ENCODE measurements at regions not wholly inside any gene's neighbourhood (a gene's known extent, or its start where the extent isn't known, plus 50 kb on each side); places are given as distances from the start of the nearest gene placed in this dataset.

DNA sequence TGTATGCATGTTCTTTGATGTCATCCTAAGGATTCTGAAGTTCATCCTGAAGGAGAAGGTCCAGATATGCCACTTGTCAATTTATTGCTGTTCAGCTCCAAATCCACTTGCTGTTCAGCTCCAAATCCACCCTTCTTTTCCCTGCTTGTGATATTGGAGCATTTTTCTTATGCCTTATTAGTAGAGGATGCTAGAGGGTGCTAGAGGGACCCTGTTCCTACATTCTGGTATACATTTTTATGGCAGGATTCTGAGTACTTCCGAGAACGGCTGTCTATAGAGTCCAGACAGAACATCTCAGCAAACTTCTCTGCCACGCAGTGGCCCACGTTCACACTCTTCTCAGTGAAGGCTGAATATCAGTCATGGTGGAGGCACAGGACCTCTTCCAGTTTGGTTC, 406.7 kb downstream of the NOVA1 start:
- Mint-ChIP-seq H3K27me3 (ENCODE audit: low read depth) (no peaks in the 10 kb centered on the region), H3K36me3 (ENCODE audit: low read depth) (no peaks in the 10 kb centered on the region), H3K27ac (no peak overlapping the region), H3K9me3 (ENCODE audit: insufficient read depth) (peaks cover 12% of the 10 kb centered on the region), H3K4me3 (no peak overlapping the region), H3K4me1 (ENCODE audit: low read depth) (no peaks in the 10 kb centered on the region)
- ATAC-seq (no peak), DNase-seq (no peak)
- POLR2A ChIA-PET, result no interaction called here
- CTCF ChIA-PET, result no interaction called here

- no peaks in the 10 kb centered on the region for H3K27me3 Mint-ChIP-seq (ENCODE audit: low read depth)
- no peak overlapping the region for H3K4me3 Mint-ChIP-seq
- POLR2A ChIA-PET, result no interaction called here
- DNase-seq (no peak), ATAC-seq (no peak)
- peaks cover 7% of the 10 kb centered on the region for H3K9me3 Mint-ChIP-seq (ENCODE audit: insufficient read depth)
- H3K36me3 Mint-ChIP-seq (ENCODE audit: low read depth), result no peaks in the 10 kb centered on the region
- no peak overlapping the region for H3K27ac Mint-ChIP-seq
- H3K4me1 Mint-ChIP-seq (ENCODE audit: low read depth), result no peaks in the 10 kb centered on the region
- CTCF ChIA-PET, result no interaction called here
These were observed 407.2 kb downstream of the NOVA1 start for GRCh38 chr14:26190646-26191045.

GRCh38 chr14:26187996-26188620, 409.7 kb downstream of the NOVA1 start:
- H3K36me3 Mint-ChIP-seq (ENCODE audit: low read depth), result no peaks in the 10 kb centered on the region
- H3K27me3 Mint-ChIP-seq (ENCODE audit: low read depth), result no peaks in the 10 kb centered on the region
- ATAC-seq (no peak), DNase-seq (no peak)
- ChIA-PET CTCF (no interaction called here), POLR2A (no interaction called here)
- H3K27ac Mint-ChIP-seq, result no peak overlapping the region
- peaks cover 3% of the 10 kb centered on the region for H3K9me3 Mint-ChIP-seq (ENCODE audit: insufficient read depth)
- H3K4me3 Mint-ChIP-seq, result no peak overlapping the region
- H3K4me1 Mint-ChIP-seq (ENCODE audit: low read depth), result no peaks in the 10 kb centered on the region

GRCh38 chr14:26180221-26180620, 417.6 kb downstream of the NOVA1 start:
- CTCF ChIA-PET, result no interaction called here
- no peaks in the 10 kb centered on the region for H3K36me3 Mint-ChIP-seq (ENCODE audit: low read depth)
- no peak overlapping the region for H3K4me3 Mint-ChIP-seq
- no peaks in the 10 kb centered on the region for H3K27me3 Mint-ChIP-seq (ENCODE audit: low read depth)
- DNase-seq, result no peak
- H3K4me1 Mint-ChIP-seq (ENCODE audit: low read depth), result no peaks in the 10 kb centered on the region
- no peak overlapping the region for H3K27ac Mint-ChIP-seq
- ATAC-seq, result no peak
- peaks cover 7% of the 10 kb centered on the region for H3K9me3 Mint-ChIP-seq (ENCODE audit: insufficient read depth)
- POLR2A ChIA-PET, result no interaction called here

DNA sequence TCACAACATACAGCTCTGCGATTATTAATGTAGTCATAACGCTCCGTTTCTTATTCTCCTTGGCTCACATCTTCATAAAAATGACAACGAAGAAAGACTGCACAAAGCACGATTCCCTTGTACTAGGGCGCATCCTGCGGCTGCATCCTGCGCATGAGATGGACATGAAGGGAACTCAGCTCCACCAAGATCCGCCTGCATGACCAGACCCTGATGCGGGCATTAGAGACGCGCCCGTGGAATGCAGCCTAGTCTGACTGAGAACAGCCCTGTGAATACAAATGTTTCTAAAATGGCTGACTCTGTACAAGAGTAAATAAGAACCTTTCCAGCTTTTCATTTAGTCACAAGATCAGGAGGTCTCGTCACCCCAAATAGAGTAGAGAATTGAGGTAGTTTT, 422.2 kb downstream of the NOVA1 start:
- ChIA-PET POLR2A (no interaction called here), CTCF (no interaction called here)
- no peak for ATAC-seq
- DNase-seq, result no peak
- H3K4me3 Mint-ChIP-seq, result no peak overlapping the region
- no peak overlapping the region for H3K27ac Mint-ChIP-seq
- H3K4me1 Mint-ChIP-seq (ENCODE audit: low read depth), result no peaks in the 10 kb centered on the region
- no peaks in the 10 kb centered on the region for H3K36me3 Mint-ChIP-seq (ENCODE audit: low read depth)
- peaks cover 11% of the 10 kb centered on the region for H3K9me3 Mint-ChIP-seq (ENCODE audit: insufficient read depth)
- no peaks in the 10 kb centered on the region for H3K27me3 Mint-ChIP-seq (ENCODE audit: low read depth)

- no peak for ATAC-seq
- ChIA-PET CTCF (interaction anchor here (1.7 kb wide), 1 partner anchor 11 kb away, joined by 4 read pairs; no protein-coding TSS in a partner anchor), POLR2A (no interaction called here)
- no peak for DNase-seq
- Mint-ChIP-seq H3K36me3 (ENCODE audit: low read depth) (no peaks in the 10 kb centered on the region), H3K27ac (no peak overlapping the region), H3K27me3 (ENCODE audit: low read depth) (no peaks in the 10 kb centered on the region), H3K9me3 (ENCODE audit: insufficient read depth) (peaks cover 11% of the 10 kb centered on the region), H3K4me1 (ENCODE audit: low read depth) (no peaks in the 10 kb centered on the region), H3K4me3 (no peak overlapping the region)
These were observed 423.4 kb downstream of the NOVA1 start for GRCh38 chr14:26174395-26174794.

- no peak for ATAC-seq
- no peak overlapping the region for H3K27ac Mint-ChIP-seq
- no peak for DNase-seq
- POLR2A ChIA-PET, result no interaction called here
- H3K36me3 Mint-ChIP-seq (ENCODE audit: low read depth), result no peaks in the 10 kb centered on the region
- H3K4me3 Mint-ChIP-seq, result no peak overlapping the region
- CTCF ChIA-PET, result interaction anchor here (1.7 kb wide), 1 partner anchor 10 kb away, joined by 4 read pairs; no protein-coding TSS in a partner anchor
- H3K4me1 Mint-ChIP-seq (ENCODE audit: low read depth), result no peaks in the 10 kb centered on the region
- H3K27me3 Mint-ChIP-seq (ENCODE audit: low read depth), result no peaks in the 10 kb centered on the region
- H3K9me3 Mint-ChIP-seq (ENCODE audit: insufficient read depth), result peaks cover 10% of the 10 kb centered on the region
These were observed 424.2 kb downstream of the NOVA1 start for GRCh38 chr14:26173581-26174110.

- DNase-seq, result no peak
- peaks cover 7% of the 10 kb centered on the region for H3K9me3 Mint-ChIP-seq (ENCODE audit: insufficient read depth)
- no peaks in the 10 kb centered on the region for H3K27me3 Mint-ChIP-seq (ENCODE audit: low read depth)
- ChIA-PET CTCF (no interaction called here), POLR2A (no interaction called here)
- H3K4me3 Mint-ChIP-seq, result no peak overlapping the region
- no peaks in the 10 kb centered on the region for H3K36me3 Mint-ChIP-seq (ENCODE audit: low read depth)
- H3K4me1 Mint-ChIP-seq (ENCODE audit: low read depth), result no peaks in the 10 kb centered on the region
- ATAC-seq, result no peak
- H3K27ac Mint-ChIP-seq, result no peak overlapping the region
These were observed 425.4 kb downstream of the NOVA1 start for GRCh38 chr14:26172396-26172795.

DNA sequence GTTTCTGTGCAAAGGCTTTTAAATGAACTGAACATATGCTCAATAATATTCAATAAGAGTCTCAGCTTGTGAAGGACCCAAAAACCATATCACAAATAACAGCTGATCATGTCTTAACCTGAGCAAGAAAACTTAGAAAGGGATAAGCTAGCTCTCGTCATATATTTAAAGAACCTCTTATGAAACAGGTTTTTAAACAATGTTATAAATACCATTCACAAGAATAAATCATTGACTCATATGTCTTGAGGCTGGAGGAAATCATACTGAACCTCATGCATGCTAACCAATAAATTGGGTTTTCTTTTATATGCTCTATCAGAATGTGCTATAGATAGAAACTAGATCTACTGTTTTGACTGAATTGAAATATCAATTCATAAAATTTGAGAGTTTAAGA, 426.9 kb downstream of the NOVA1 start:
- no peaks in the 10 kb centered on the region for H3K36me3 Mint-ChIP-seq (ENCODE audit: low read depth)
- CTCF ChIA-PET, result no interaction called here
- no peak overlapping the region for H3K27ac Mint-ChIP-seq
- H3K27me3 Mint-ChIP-seq (ENCODE audit: low read depth), result no peaks in the 10 kb centered on the region
- H3K9me3 Mint-ChIP-seq (ENCODE audit: insufficient read depth), result peaks cover 7% of the 10 kb centered on the region
- H3K4me1 Mint-ChIP-seq (ENCODE audit: low read depth), result no peaks in the 10 kb centered on the region
- DNase-seq (no peak), ATAC-seq (no peak)
- POLR2A ChIA-PET, result no interaction called here
- H3K4me3 Mint-ChIP-seq, result no peak overlapping the region

DNA sequence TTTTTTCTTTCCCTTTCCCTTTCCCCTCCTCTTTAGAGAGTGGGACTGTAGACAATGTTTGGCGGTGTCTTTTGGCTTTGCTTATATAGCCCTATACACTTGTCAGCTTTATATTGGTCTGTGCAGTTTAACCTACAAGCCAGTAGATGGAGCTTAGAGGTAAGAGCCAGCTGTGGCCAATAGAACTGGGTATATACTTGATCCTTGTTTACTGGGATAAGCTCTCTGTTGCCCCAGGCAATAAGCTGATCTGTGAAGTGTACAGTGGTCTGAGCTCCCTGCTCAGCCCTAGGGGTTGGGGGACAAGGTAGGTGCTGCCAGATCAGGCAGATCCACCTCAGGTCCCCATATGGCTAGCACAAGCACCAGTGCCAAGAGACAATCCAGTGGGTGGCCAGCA, 434.1 kb downstream of the NOVA1 start:
- no peaks in the 10 kb centered on the region for H3K36me3 Mint-ChIP-seq (ENCODE audit: low read depth)
- H3K9me3 Mint-ChIP-seq (ENCODE audit: insufficient read depth), result peaks cover 5% of the 10 kb centered on the region
- no peaks in the 10 kb centered on the region for H3K4me1 Mint-ChIP-seq (ENCODE audit: low read depth)
- H3K27me3 Mint-ChIP-seq (ENCODE audit: low read depth), result no peaks in the 10 kb centered on the region
- DNase-seq (no peak), ATAC-seq (no peak)
- H3K27ac Mint-ChIP-seq, result no peak overlapping the region
- ChIA-PET POLR2A (no interaction called here), CTCF (interaction anchor here (0.6 to 1.1 kb wide), 2 partner anchors 11 to 562 kb away, joined by 3 to 4 read pairs; no protein-coding TSS in a partner anchor)
- no peak overlapping the region for H3K4me3 Mint-ChIP-seq

GRCh38 chr14:26157517-26157916, 440.3 kb downstream of the NOVA1 start:
- ATAC-seq, result no peak
- DNase-seq, result no peak
- ChIA-PET POLR2A (no interaction called here), CTCF (no interaction called here)
- H3K4me3 Mint-ChIP-seq, result no peak overlapping the region
- H3K9me3 Mint-ChIP-seq (ENCODE audit: insufficient read depth), result peaks cover 12% of the 10 kb centered on the region
- H3K27me3 Mint-ChIP-seq (ENCODE audit: low read depth), result no peaks in the 10 kb centered on the region
- no peak overlapping the region for H3K27ac Mint-ChIP-seq
- H3K4me1 Mint-ChIP-seq (ENCODE audit: low read depth), result no peaks in the 10 kb centered on the region
- no peaks in the 10 kb centered on the region for H3K36me3 Mint-ChIP-seq (ENCODE audit: low read depth)

GRCh38 chr14:26143057-26143456, 454.8 kb downstream of the NOVA1 start:
- ChIA-PET POLR2A (no interaction called here), CTCF (no interaction called here)
- Mint-ChIP-seq H3K27me3 (ENCODE audit: low read depth) (no peaks in the 10 kb centered on the region), H3K4me1 (ENCODE audit: low read depth) (no peaks in the 10 kb centered on the region), H3K4me3 (no peak overlapping the region), H3K9me3 (ENCODE audit: insufficient read depth) (no peaks in the 10 kb centered on the region), H3K36me3 (ENCODE audit: low read depth) (no peaks in the 10 kb centered on the region), H3K27ac (no peak overlapping the region)
- DNase-seq, result no peak
- no peak for ATAC-seq

GRCh38 chr14:26138764-26139445, 458.9 kb downstream of the NOVA1 start:
- POLR2A ChIA-PET, result no interaction called here
- DNase-seq, result no peak
- Mint-ChIP-seq H3K4me1 (ENCODE audit: low read depth) (no peaks in the 10 kb centered on the region), H3K36me3 (ENCODE audit: low read depth) (no peaks in the 10 kb centered on the region), H3K27ac (no peak overlapping the region), H3K4me3 (no peak overlapping the region), H3K9me3 (ENCODE audit: insufficient read depth) (no peaks in the 10 kb centered on the region), H3K27me3 (ENCODE audit: low read depth) (no peaks in the 10 kb centered on the region)
- CTCF ChIA-PET, result no interaction called here
- no peak for ATAC-seq

All from activated CD8-positive, alpha-beta T cell treated with anti-CD3 and anti-CD28 coated beads, Interleukin-2, amount 10 ng/mL, durations not matched to agents 7 days and 5 days (primary cell).